GM23338 (cell line): ENCODE measurements at regions not wholly inside any gene's neighbourhood (a gene's known extent, or its start where the extent isn't known, plus 50 kb on each side); places are given as distances from the start of the nearest gene placed in this dataset.
A peak's percentile ranks its signal among the peaks of the same experiment; 100 is the strongest.

Experiments used
- ATAC-seq: fragments of 200-7000 bp; cut with Tn5 transposase; 3 replicates; pipeline ENCODE4 v1.9.1; 2020
- DNase-seq: peaks from one replicate; pipeline ENCODE4 v3.0.0-alpha.2; 2015; ENCODE audit warnings: low spot score
- H2AFZ ChIP-seq: fragments of 200-600 bp; sonication (generic); 2 replicates; pipeline ENCODE4 v1.8.0; 2016; ENCODE audit warnings: antibody characterized with exemption, mild to moderate bottlenecking, moderate library complexity
- H3F3A ChIP-seq: fragments of 200-600 bp; sonication (generic); replicated peaks from 2 replicates; pipeline ENCODE4 v1.8.0; 2017; ENCODE audit warnings: antibody characterized with exemption, mixed run types, low read depth
- H3K27ac ChIP-seq: fragments of 200-600 bp; sonication (generic); 2 replicates; pipeline ENCODE4 v1.6.1; 2016; ENCODE audit warnings: low read depth
- H3K27me3 ChIP-seq: fragments of 200-600 bp; sonication (generic); 2 replicates; pipeline ENCODE4 v1.8.0; 2016; ENCODE audit warnings: mild to moderate bottlenecking, mixed run types, moderate library complexity; ENCODE audit not compliant: insufficient read depth
- H3K36me3 ChIP-seq: fragments of 200-600 bp; sonication (generic); 2 replicates; pipeline ENCODE4 v1.8.0; 2016; ENCODE audit warnings: mild to moderate bottlenecking; ENCODE audit not compliant: insufficient read depth
- H3K4me1 ChIP-seq: fragments of 200-600 bp; sonication (generic); 2 replicates; pipeline ENCODE4 v1.8.0; 2016; ENCODE audit warnings: mild to moderate bottlenecking, moderate library complexity; ENCODE audit not compliant: insufficient read depth
- H3K4me2 ChIP-seq: fragments of 200-600 bp; sonication (generic); 2 replicates; pipeline ENCODE4 v1.7.1; 2017; ENCODE audit warnings: mixed run types
- H3K4me3 ChIP-seq: fragments of 200-600 bp; sonication (generic); 2 replicates; pipeline ENCODE4 v1.6.1; 2016; ENCODE audit warnings: mixed run types
- H3K79me2 ChIP-seq: fragments of 200-600 bp; sonication (generic); replicated peaks from 2 replicates; pipeline ENCODE4 v1.8.0; 2017; ENCODE audit warnings: mild to moderate bottlenecking; ENCODE audit not compliant: insufficient read depth
- H3K9me2 ChIP-seq: fragments of 200-600 bp; sonication (generic); 2 replicates; pipeline ENCODE4 v1.8.0; 2017; ENCODE audit not compliant: insufficient read depth
- H4K20me1 ChIP-seq: fragments of 200-600 bp; sonication (generic); replicated peaks from 2 replicates; pipeline ENCODE4 v1.8.0; 2017; ENCODE audit warnings: mild to moderate bottlenecking; ENCODE audit not compliant: insufficient read depth
- H3K27ac Mint-ChIP-seq: 2 replicates; pipeline ENCODE4 v1.8.0; 2020; ENCODE audit warnings: inconsistent platforms, mild to moderate bottlenecking, moderate library complexity, mixed read lengths
- H3K27me3 Mint-ChIP-seq: 3 replicates; pipeline ENCODE4 v1.8.0; 2022; ENCODE audit warnings: low read depth, mild to moderate bottlenecking, moderate library complexity, mixed read lengths, inconsistent platforms; ENCODE audit not compliant: insufficient read depth, poor library complexity
- H3K36me3 Mint-ChIP-seq: 3 replicates; pipeline ENCODE4 v1.8.0; 2021; ENCODE audit warnings: low read depth, mild to moderate bottlenecking, inconsistent platforms, moderate library complexity, mixed read lengths
- H3K4me1 Mint-ChIP-seq: 3 replicates; pipeline ENCODE4 v1.8.0; 2020; ENCODE audit warnings: mild to moderate bottlenecking, inconsistent platforms, mixed read lengths
- H3K4me3 Mint-ChIP-seq: 3 replicates; pipeline ENCODE4 v1.8.0; 2021; ENCODE audit warnings: moderate library complexity, mild to moderate bottlenecking, inconsistent platforms, mixed read lengths
- H3K9me3 Mint-ChIP-seq: 3 replicates; pipeline ENCODE4 v1.8.0; 2020; ENCODE audit warnings: moderate library complexity, mild to moderate bottlenecking, inconsistent platforms, mixed read lengths
- CREB1 ChIP-seq: fragments of 250-450 bp; sonication (Bioruptor Pico); IDR thresholded peaks from 2 replicates; pipeline ENCODE4 v1.5.0; 2020; ENCODE audit warnings: low read depth, mild to moderate bottlenecking, moderate library complexity
- EZH2 ChIP-seq: fragments of 200-600 bp; sonication (generic); IDR thresholded peaks from one replicate; pipeline ENCODE4 v1.8.0; 2017; ENCODE audit warnings: antibody characterized with exemption, mild to moderate bottlenecking, low read depth; ENCODE audit not compliant: unreplicated experiment
- EZH2phosphoT487 ChIP-seq: fragments of 200-600 bp; sonication (generic); IDR thresholded peaks from one replicate; pipeline ENCODE4 v1.8.1; 2018; ENCODE audit warnings: antibody characterized with exemption; ENCODE audit not compliant: unreplicated experiment
- NANOG ChIP-seq: IDR thresholded peaks from 2 replicates; pipeline ENCODE4 v1.6.1; 2016; ENCODE audit warnings: antibody characterized with exemption, borderline replicate concordance
- STAT1 ChIP-seq: IDR thresholded peaks from one replicate; pipeline ENCODE4 v1.6.1; 2016; ENCODE audit warnings: antibody characterized with exemption; ENCODE audit not compliant: unreplicated experiment
- ZNF114 ChIP-seq: fragments of 250-450 bp; sonication (Bioruptor Pico); IDR thresholded peaks from 2 replicates; pipeline ENCODE4 v1.5.0; 2020; ENCODE audit warnings: mild to moderate bottlenecking, moderate library complexity
- ZNF462 ChIP-seq: fragments of 250-450 bp; sonication (Bioruptor Pico); IDR thresholded peaks from 2 replicates; pipeline ENCODE4 v1.5.0; 2020; ENCODE audit warnings: mild to moderate bottlenecking, moderate library complexity

GRCh38 chr6:11486959-11487358, 50.6 kb upstream of the TMEM170B start:
- Mint-ChIP-seq H3K9me3 (no peaks in the 10 kb centered on the region), H3K27me3 (no peaks in the 10 kb centered on the region), H3K27ac (no peak overlapping the region), H3K4me3 (no peak overlapping the region), H3K4me1 (peaks cover 13% of the 10 kb centered on the region), H3K36me3 (no peaks in the 10 kb centered on the region)
- Histone ChIP-seq H3K4me2 (no peak overlapping the region), H3K79me2 (no peaks in the 10 kb centered on the region), H3K9me2 (peaks cover 8% of the 10 kb centered on the region; the same call in 1 of the 2 replicates), H3K4me1 (no peaks in the 10 kb centered on the region), H3K27me3 (no peaks in the 10 kb centered on the region), H4K20me1 (no peaks in the 10 kb centered on the region), H3K4me3 (no peak overlapping the region), H3K27ac (no peak overlapping the region), H3K36me3 (no peaks in the 10 kb centered on the region), H2AFZ (no peak overlapping the region), H3F3A (no peaks in the 10 kb centered on the region)
- TF ChIP-seq EZH2 (no peak), ZNF462 (no peak), CREB1 (no peak), NANOG (no peak), EZH2phosphoT487 (no peak), STAT1 (no peak), ZNF114 (no peak)
- ATAC-seq = no peak
- DNase-seq = no peak

GRCh38 chr6:11486486-11486885, 51.1 kb upstream of the TMEM170B start:
- Histone ChIP-seq H3K4me1 (no peaks in the 10 kb centered on the region), H3F3A (no peaks in the 10 kb centered on the region), H3K27ac (no peak overlapping the region), H3K36me3 (no peaks in the 10 kb centered on the region), H2AFZ (peak overlapping the region; percentile 24; the same call in 1 of the 2 replicates), H3K9me2 (peaks cover 8% of the 10 kb centered on the region; the same call in 1 of the 2 replicates), H4K20me1 (no peaks in the 10 kb centered on the region), H3K4me3 (no peak overlapping the region), H3K4me2 (no peak overlapping the region), H3K79me2 (no peaks in the 10 kb centered on the region), H3K27me3 (no peaks in the 10 kb centered on the region)
- H3K4me3 Mint-ChIP-seq = no peak overlapping the region
- no peaks in the 10 kb centered on the region for H3K36me3 Mint-ChIP-seq
- peaks cover 13% of the 10 kb centered on the region for H3K4me1 Mint-ChIP-seq
- no peaks in the 10 kb centered on the region for H3K27me3 Mint-ChIP-seq
- H3K9me3 Mint-ChIP-seq = no peaks in the 10 kb centered on the region
- no peak overlapping the region for H3K27ac Mint-ChIP-seq
- no peak for DNase-seq
- no peak for ATAC-seq
- no peak for TF ChIP-seq EZH2phosphoT487
- TF ChIP-seq EZH2 = no peak
- no peak for TF ChIP-seq ZNF462
